OCI-LY3 (cell line): ENCODE measurements at regions not wholly inside any gene's neighbourhood (a gene's known extent, or its start where the extent isn't known, plus 50 kb on each side); places are given as distances from the start of the nearest gene placed in this dataset.
"Not testable (repeated sequence)": the region's sequence is repeated elsewhere in the genome, so short reads cannot be mapped to it uniquely, and the experiment has no call there.

ENCODE experiments used
- H2AFZ ChIP-seq: fragments of 200-600, 300-600 bp; shearing (Covaris generic); 2 replicates; pipeline ENCODE4 v1.6.0; 2014; ENCODE audit warnings: antibody characterized with exemption, low read depth, low read length
- H3K27ac ChIP-seq: fragments of 200-600, 300-600 bp; sonication (generic); 2 replicates; pipeline ENCODE4 v1.5.1; 2014; ENCODE audit warnings: mild to moderate bottlenecking, low read length, moderate library complexity, mixed read lengths
- H3K27me3 ChIP-seq: fragments of 200-600, 300-600 bp; sonication (generic); 2 replicates; pipeline ENCODE4 v1.6.1; 2014; ENCODE audit warnings: low read depth, low read length, mixed read lengths
- H3K36me3 ChIP-seq: fragments of 200-600, 300-600 bp; sonication (generic); replicated peaks from 2 replicates; pipeline ENCODE3; 2014; ENCODE audit warnings: low read depth, low read length, mixed read lengths
- H3K4me1 ChIP-seq: fragments of 300-600, 200-600 bp; sonication (generic); 2 replicates; pipeline ENCODE4 v1.6.1; 2014; ENCODE audit warnings: low read length, mixed read lengths
- H3K4me2 ChIP-seq: fragments of 200-600, 300-600 bp; sonication (generic); 2 replicates; pipeline ENCODE4 v1.6.1; 2014; ENCODE audit warnings: low read length, mixed read lengths
- H3K4me3 ChIP-seq: fragments of 300-600, 200-600 bp; sonication (generic); 2 replicates; pipeline ENCODE4 v1.5.1; 2014; ENCODE audit warnings: antibody characterized with exemption, mild to moderate bottlenecking, low read length, moderate library complexity
- H3K79me2 ChIP-seq: fragments of 300-600, 200-600 bp; shearing (Covaris generic); 2 replicates; pipeline ENCODE4 v1.6.1; 2014; ENCODE audit warnings: mild to moderate bottlenecking, low read length, mixed read lengths
- H3K9ac ChIP-seq: fragments of 300-600, 200-600 bp; shearing (Covaris generic); 2 replicates; pipeline ENCODE4 v1.6.0; 2014; ENCODE audit warnings: mild to moderate bottlenecking, low read length, moderate library complexity
- H3K9me3 ChIP-seq: fragments of 200-600, 300-600 bp; shearing (Covaris generic); 2 replicates; pipeline ENCODE4 v1.6.1; 2014; ENCODE audit warnings: low read length, mixed read lengths; ENCODE audit not compliant: insufficient read depth
- H4K20me1 ChIP-seq: fragments of 200-600, 300-600 bp; sonication (generic); 2 replicates; pipeline ENCODE4 v1.6.1; 2016; ENCODE audit warnings: low read length, mixed read lengths; ENCODE audit not compliant: insufficient read depth
- EZH2phosphoT487 ChIP-seq: fragments of 200-600 bp; shearing (Covaris generic); IDR thresholded peaks from 2 replicates; pipeline ENCODE4 v1.6.1; 2018; ENCODE audit warnings: antibody characterized with exemption, mixed run types, low read depth
- TF ChIP-seq, protein P1 (sequence below): fragments of 200-600, 300-600 bp; sonication (generic); IDR thresholded peaks from 2 replicates; pipeline ENCODE4 v1.5.1; 2014; ENCODE audit warnings: antibody characterized with exemption, low read length, low read depth

DNA sequence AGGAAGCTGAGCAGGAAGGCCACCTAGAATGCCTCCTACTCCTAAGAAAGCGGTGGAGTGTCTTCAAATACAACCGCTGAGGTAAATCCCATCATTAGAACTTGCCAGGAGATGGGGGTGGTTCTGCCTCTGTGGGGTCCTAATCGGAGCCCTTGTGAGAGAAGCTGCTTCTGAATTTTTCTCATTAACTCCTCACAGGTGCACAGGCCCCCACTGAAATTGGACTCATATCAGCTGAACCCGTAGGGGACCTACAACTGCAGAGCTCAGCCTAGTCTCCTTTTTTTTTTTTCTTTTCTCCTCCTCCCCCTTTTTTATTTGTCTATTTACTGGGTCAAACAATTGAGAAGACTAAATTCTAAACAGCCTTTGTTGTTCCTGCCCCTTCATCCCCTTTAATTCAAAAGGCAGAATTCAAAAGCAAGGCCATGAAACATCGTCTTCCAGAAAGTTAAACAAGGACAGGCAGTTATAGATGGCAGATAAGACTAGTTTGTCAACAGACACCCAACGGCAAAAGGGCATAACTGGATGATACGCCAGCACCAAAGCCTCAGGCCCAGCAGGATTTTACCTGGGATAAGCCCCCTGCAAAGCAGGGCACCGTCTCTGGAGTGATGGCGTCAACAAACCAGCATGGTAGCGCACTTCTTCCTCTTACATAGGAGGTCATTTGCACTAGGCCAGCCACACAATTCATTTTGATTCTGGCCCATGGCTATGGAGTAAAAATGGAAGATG lies 213.7 kb upstream of the HES1 start:
- no peak overlapping the region for H2AFZ ChIP-seq
- TF ChIP-seq EZH2phosphoT487 = no peak
- TF ChIP-seq, protein P1, sequence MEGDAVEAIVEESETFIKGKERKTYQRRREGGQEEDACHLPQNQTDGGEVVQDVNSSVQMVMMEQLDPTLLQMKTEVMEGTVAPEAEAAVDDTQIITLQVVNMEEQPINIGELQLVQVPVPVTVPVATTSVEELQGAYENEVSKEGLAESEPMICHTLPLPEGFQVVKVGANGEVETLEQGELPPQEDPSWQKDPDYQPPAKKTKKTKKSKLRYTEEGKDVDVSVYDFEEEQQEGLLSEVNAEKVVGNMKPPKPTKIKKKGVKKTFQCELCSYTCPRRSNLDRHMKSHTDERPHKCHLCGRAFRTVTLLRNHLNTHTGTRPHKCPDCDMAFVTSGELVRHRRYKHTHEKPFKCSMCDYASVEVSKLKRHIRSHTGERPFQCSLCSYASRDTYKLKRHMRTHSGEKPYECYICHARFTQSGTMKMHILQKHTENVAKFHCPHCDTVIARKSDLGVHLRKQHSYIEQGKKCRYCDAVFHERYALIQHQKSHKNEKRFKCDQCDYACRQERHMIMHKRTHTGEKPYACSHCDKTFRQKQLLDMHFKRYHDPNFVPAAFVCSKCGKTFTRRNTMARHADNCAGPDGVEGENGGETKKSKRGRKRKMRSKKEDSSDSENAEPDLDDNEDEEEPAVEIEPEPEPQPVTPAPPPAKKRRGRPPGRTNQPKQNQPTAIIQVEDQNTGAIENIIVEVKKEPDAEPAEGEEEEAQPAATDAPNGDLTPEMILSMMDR = no peak
- H3K9ac ChIP-seq = no peak overlapping the region
- H3K9me3 ChIP-seq = no peaks in the 10 kb centered on the region
- H3K4me2 ChIP-seq = no peak overlapping the region
- H3K79me2 ChIP-seq = no peaks in the 10 kb centered on the region
- H3K36me3 ChIP-seq = no peaks in the 10 kb centered on the region
- H3K27me3 ChIP-seq = peaks cover 1% of the 10 kb centered on the region; the same call in 1 of the 2 replicates
- peaks cover 7% of the 10 kb centered on the region for H3K4me1 ChIP-seq
- no peaks in the 10 kb centered on the region for H4K20me1 ChIP-seq
- H3K27ac ChIP-seq = no peak overlapping the region
- H3K4me3 ChIP-seq = no peak overlapping the region

DNA sequence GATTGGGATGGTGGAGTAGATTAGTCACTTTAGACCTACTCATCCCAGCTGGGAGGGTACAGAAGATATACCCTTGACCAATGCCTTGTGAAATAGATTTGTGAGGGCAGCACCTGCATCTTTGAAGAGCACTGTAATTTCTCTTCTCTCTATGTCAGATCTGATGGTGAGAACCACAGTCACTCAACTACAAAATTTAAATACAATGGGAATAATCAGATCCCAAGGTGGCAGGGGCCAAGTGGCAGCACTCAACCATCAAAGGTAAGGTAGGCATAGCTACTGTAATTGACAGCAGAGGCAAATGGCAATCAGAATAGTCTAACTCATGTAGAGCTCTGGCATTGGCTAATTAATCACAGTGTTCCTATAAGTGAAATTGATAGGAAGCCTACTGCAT lies 212.0 kb upstream of the HES1 start:
- not testable (repeated sequence) for H3K9ac ChIP-seq, H3K4me1 ChIP-seq, H2AFZ ChIP-seq, H3K27me3 ChIP-seq, H4K20me1 ChIP-seq, H3K79me2 ChIP-seq, H3K4me2 ChIP-seq, H3K4me3 ChIP-seq, H3K27ac ChIP-seq, H3K36me3 ChIP-seq, H3K9me3 ChIP-seq

DNA sequence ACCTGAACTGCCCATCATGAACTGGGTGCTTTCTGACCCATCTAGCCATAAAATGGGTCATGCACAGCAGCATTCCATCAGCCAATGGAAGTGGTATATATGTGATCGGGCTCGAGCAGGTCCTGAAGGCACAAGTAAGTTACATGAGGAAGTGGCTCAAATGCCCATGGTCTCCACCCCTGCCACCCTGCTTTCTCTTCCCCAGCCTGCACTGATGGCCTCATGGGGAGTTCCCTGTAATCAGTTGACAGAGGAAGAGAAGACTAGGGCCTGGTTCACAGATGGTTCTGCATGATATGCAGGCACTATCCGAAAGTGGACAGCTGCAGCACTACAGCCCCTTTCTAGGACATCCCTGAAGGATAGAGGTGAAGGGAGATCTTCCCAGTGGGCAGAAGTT lies 209.9 kb upstream of the HES1 start:
- H3K4me3 ChIP-seq, H4K20me1 ChIP-seq, H3K27me3 ChIP-seq, H3K36me3 ChIP-seq, H3K79me2 ChIP-seq, H3K9me3 ChIP-seq, H3K9ac ChIP-seq, H2AFZ ChIP-seq, H3K27ac ChIP-seq: not testable (repeated sequence)
- Histone ChIP-seq H3K4me2 (peak overlapping the region; percentile 24), H3K4me1 (peaks cover 13% of the 10 kb centered on the region)

DNA sequence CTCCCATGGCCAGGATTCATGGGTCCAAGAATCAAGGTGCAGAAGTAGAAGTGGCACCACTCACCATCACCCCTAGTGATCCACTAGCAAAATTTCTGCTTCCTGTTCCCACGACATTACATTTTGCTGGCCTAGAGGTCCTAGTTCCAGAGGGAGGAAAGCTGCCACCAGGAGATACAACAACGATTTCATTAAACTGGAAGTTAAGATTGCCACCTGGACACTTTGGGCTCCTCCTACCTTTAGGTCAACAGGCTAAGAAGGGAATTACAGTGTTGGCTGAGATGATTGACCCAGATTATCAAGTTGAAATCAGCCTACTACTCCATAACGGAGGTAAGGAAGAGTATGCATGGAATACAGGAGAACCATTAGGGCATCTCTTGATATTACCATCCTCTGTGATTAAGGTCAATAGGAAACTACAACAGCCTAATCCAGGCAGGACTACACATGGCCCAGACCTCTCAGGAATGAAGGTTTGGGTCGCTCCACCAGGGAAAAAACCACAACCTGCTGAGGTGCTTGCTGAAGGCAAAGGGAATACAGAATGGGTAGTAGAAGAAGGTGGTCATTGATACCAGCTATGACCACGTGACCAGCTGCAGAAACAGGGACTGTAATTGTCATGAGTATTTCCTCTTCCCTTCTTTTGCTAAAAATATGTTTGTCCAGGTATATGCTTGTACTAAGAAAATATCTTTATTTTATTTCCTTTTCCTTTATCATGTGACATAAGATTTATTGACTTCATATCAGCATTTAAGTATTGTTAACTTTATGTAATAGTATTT lies 208.3 kb upstream of the HES1 start:
- H4K20me1 ChIP-seq, H3K79me2 ChIP-seq, H3K36me3 ChIP-seq, H3K27me3 ChIP-seq, H3K9me3 ChIP-seq, H3K4me2 ChIP-seq, H3K4me3 ChIP-seq, H3K9ac ChIP-seq, H3K27ac ChIP-seq, H2AFZ ChIP-seq: not testable (repeated sequence)
- H3K4me1 ChIP-seq = peaks cover 13% of the 10 kb centered on the region

DNA sequence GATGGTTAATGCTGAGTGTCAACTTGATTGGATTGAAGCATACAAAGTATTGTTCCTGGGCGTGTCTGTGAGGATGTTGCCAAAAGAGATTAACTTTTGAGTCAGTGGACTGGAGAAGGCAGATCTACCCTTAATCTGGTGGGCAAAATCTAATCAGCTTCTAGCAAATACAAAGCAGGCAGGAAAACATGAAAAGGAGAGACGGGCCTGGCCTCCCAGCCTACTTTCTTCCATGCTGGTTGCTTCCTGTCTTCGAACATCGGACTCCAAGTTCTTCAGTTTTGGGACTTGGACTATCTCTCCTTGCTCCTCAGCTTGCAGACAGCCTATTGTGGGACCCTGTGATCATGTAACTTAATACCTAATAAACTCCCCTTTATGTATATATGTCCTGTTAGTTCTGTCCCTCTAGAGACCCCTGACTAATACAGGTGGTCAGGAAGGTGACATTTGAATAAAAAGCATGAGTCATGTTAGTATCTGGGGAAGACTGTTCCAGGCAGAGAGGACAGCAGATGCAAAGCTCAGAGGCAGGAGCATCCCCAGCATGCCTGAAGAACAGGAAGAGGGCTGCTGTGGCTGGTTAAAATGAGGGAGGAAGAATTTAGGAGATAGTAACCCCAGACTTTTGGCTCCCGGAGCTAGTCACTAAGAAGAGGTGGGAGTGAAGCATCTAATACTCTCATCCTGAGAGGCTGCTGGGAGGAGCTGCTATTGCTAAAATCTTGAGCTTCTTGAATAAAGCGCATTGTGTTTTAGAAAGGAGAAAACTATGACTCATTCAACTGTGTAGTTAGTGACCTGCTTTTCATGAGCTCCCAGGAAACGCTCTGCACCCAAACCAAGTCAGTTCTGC lies 207.4 kb upstream of the HES1 start:
- Histone ChIP-seq H3K36me3 (no peaks in the 10 kb centered on the region), H3K4me2 (no peak overlapping the region), H4K20me1 (no peaks in the 10 kb centered on the region), H3K4me3 (no peak overlapping the region), H3K4me1 (peaks cover 13% of the 10 kb centered on the region), H2AFZ (no peak overlapping the region), H3K9ac (no peak overlapping the region), H3K27me3 (peaks cover 6% of the 10 kb centered on the region), H3K79me2 (no peaks in the 10 kb centered on the region), H3K27ac (no peak overlapping the region), H3K9me3 (no peaks in the 10 kb centered on the region)
- no peak for TF ChIP-seq EZH2phosphoT487
- TF ChIP-seq, protein P1 = no peak
